ENCODE measurements at regions not wholly inside any gene's neighbourhood (a gene's known extent, or its start where the extent isn't known, plus 50 kb on each side); places are given as distances from the start of the nearest gene placed in this dataset.

GRCh38 chrX:11960031-11960430, 178.2 kb upstream of the FRMPD4 start:
- Histone ChIP-seq H3K27me3 (ENCODE audit: insufficient read depth) (no peaks in the 10 kb centered on the region), H3K4me2 (no peak overlapping the region), H3K4me1 (ENCODE audit: control insufficient read depth in 1 of 2, insufficient read depth in 2 of 2, low read depth in 1 of 2, low read length in 1 of 2) (no peaks in the 10 kb centered on the region), H3K9me2 (no peaks in the 10 kb centered on the region), H2AFZ (ENCODE audit: low read depth) (no peak overlapping the region), H3K9me3 (no peaks in the 10 kb centered on the region), H3K36me3 (replicated peaks in 1 of 2; ENCODE audit: control insufficient read depth in 1 of 2, insufficient read depth in 2 of 2, low read length in 1 of 2) (no peaks in the 10 kb centered on the region), H3K27ac (ENCODE audit: low read depth in 2 of 2, low read length in 1 of 2) (no peak overlapping the region), H3K79me2 (ENCODE audit: insufficient read depth) (no peaks in the 10 kb centered on the region), H4K20me1 (ENCODE audit: insufficient read depth) (no peaks in the 10 kb centered on the region), H3K4me3 (ENCODE audit: low read depth in 2 of 2, low read length in 1 of 2) (no peak overlapping the region), H3F3A (replicated peaks; ENCODE audit: insufficient read depth) (no peaks in the 10 kb centered on the region), H3K9ac (no peak overlapping the region)
- DNase-seq = no peak
- TF ChIP-seq MEF2A (IDR thresholded peaks at IDR 0.05; ENCODE audit: borderline replicate concordance, low read depth) (no peak), CTCF (IDR thresholded peaks at IDR 0.05) (no peak), TEAD4 (IDR thresholded peaks at IDR 0.05; ENCODE audit: borderline replicate concordance, insufficient read depth) (no peak), YY1 (IDR thresholded peaks at IDR 0.05; ENCODE audit: low read depth) (no peak), GATA2 (CRISPR knock-in tag; IDR thresholded peaks at IDR 0.05) (no peak), TCF12 (IDR thresholded peaks at IDR 0.05) (no peak), ELF1 (IDR thresholded peaks at IDR 0.05) (no peak), NFIC (IDR thresholded peaks at IDR 0.05; ENCODE audit: borderline replicate concordance) (no peak), PBX3 (IDR thresholded peaks at IDR 0.05) (no peak), IRF3 (IDR thresholded peaks at IDR 0.05; ENCODE audit: low read depth, low read length) (no peak), TAF1 (IDR thresholded peaks at IDR 0.05; ENCODE audit: borderline replicate concordance, low read depth, low read length) (no peak)
- 53% methylated on average over 4 of the region's 4 CpGs for WGBS (ENCODE audit: low lambda C conversion rate)
- ChIA-PET CTCF (no interaction called here), POLR2A (no interaction called here)

- H3F3A ChIP-seq (replicated peaks; ENCODE audit: insufficient read depth) = no peaks in the 10 kb centered on the region
- H3K4me2 ChIP-seq = no peak overlapping the region
- no peaks in the 10 kb centered on the region for H3K27me3 ChIP-seq (ENCODE audit: insufficient read depth)
- no peak overlapping the region for H3K27ac ChIP-seq (ENCODE audit: low read depth in 2 of 2, low read length in 1 of 2)
- no peaks in the 10 kb centered on the region for H3K9me3 ChIP-seq
- DNase-seq = no peak
- no peak overlapping the region for H3K9ac ChIP-seq
- WGBS (ENCODE audit: low lambda C conversion rate) = 33% methylated on average over 1 of the region's 1 CpG
- ChIA-PET POLR2A (no interaction called here), CTCF (no interaction called here)
- no peak overlapping the region for H3K4me3 ChIP-seq (ENCODE audit: low read depth in 2 of 2, low read length in 1 of 2)
- no peaks in the 10 kb centered on the region for H3K9me2 ChIP-seq
- no peaks in the 10 kb centered on the region for H3K36me3 ChIP-seq (replicated peaks in 1 of 2; ENCODE audit: control insufficient read depth in 1 of 2, insufficient read depth in 2 of 2, low read length in 1 of 2)
- no peaks in the 10 kb centered on the region for H4K20me1 ChIP-seq (ENCODE audit: insufficient read depth)
- H2AFZ ChIP-seq (ENCODE audit: low read depth) = no peak overlapping the region
- no peaks in the 10 kb centered on the region for H3K79me2 ChIP-seq (ENCODE audit: insufficient read depth)
- H3K4me1 ChIP-seq (ENCODE audit: control insufficient read depth in 1 of 2, insufficient read depth in 2 of 2, low read depth in 1 of 2, low read length in 1 of 2) = no peaks in the 10 kb centered on the region
- TF ChIP-seq GABPA (IDR thresholded peaks at IDR 0.05; ENCODE audit: low read depth) (no peak), ZBTB33 (IDR thresholded peaks at IDR 0.05; ENCODE audit: borderline replicate concordance, low read depth) (no peak), YY1 (IDR thresholded peaks at IDR 0.05; ENCODE audit: low read depth) (no peak), MEF2A (IDR thresholded peaks at IDR 0.05; ENCODE audit: borderline replicate concordance, low read depth) (no peak), USF1 (IDR thresholded peaks at IDR 0.05; ENCODE audit: borderline replicate concordance, low read depth) (no peak), CHD2 (IDR thresholded peaks at IDR 0.05; ENCODE audit: low read length, partially characterized antibody) (no peak), PBX3 (IDR thresholded peaks at IDR 0.05) (no peak), TAF1 (IDR thresholded peaks at IDR 0.05; ENCODE audit: borderline replicate concordance, low read depth, low read length) (no peak), JUND (IDR thresholded peaks at IDR 0.05) (no peak), IRF3 (IDR thresholded peaks at IDR 0.05; ENCODE audit: low read depth, low read length) (no peak), EZH2phosphoT487 (IDR thresholded peaks at IDR 0.05; ENCODE audit: borderline replicate concordance, low read depth) (no peak), NRF1 (IDR thresholded peaks at IDR 0.05; ENCODE audit: low read depth, low read length) (no peak), TEAD4 (IDR thresholded peaks at IDR 0.05; ENCODE audit: borderline replicate concordance, insufficient read depth) (no peak)
These were observed 172.8 kb upstream of the FRMPD4 start for GRCh38 chrX:11965436-11965835.
